Esophagus muscularis mucosa (tissue), 4 donors: ENCODE measurements at regions not wholly inside any gene's neighbourhood (a gene's known extent, or its start where the extent isn't known, plus 50 kb on each side); places are given as distances from the start of the nearest gene placed in this dataset.

Source experiments
- DNase-seq: peaks from one replicate; pipeline ENCODE4 v3.0.0-alpha.2; 2017; ENCODE audit errors: extremely low spot score
- H3K27ac ChIP-seq, 4 donors: fragments of 200-600 bp; sonication (generic); replicated peaks in 1 of 4; 1 replicate in 3 of 4; 2 replicates in 1 of 4; pipeline ENCODE4 v1.5.1; 2016 to 2019; ENCODE audit warnings: mild to moderate bottlenecking in 1 of 4
- H3K27me3 ChIP-seq, 4 donors: fragments of 200-600 bp; sonication (generic); one replicate each; pipeline versions ENCODE4 v1.5.1 to v1.6.0; 2016 to 2019
- H3K36me3 ChIP-seq, 4 donors: fragments of 200-600 bp; sonication (generic); one replicate each; pipeline ENCODE4 v1.5.1; 2016 to 2019
- H3K4me1 ChIP-seq, 4 donors: fragments of 200-600 bp; sonication (generic); one replicate each; pipeline ENCODE4 v1.5.1; 2016 to 2019
- H3K4me3 ChIP-seq, 4 donors: fragments of 200-600 bp; sonication (generic); 1 replicate in 2 of 4; 2 replicates in 2 of 4; pipeline ENCODE4 v1.5.1; 2016 to 2019; ENCODE audit warnings: mild to moderate bottlenecking in 4 of 4, moderate library complexity in 1 of 4
- H3K9me3 ChIP-seq, 4 donors: fragments of 200-600 bp; sonication (generic); 1 replicate in 3 of 4; 2 replicates in 1 of 4; pipeline ENCODE4 v1.5.1; 2016 to 2019
- EP300 ChIP-seq: sonication (generic); formaldehyde crosslinking; IDR thresholded peaks from one replicate; pipeline ENCODE4 v1.6.1; 2017; ENCODE audit warnings: antibody characterized with exemption
- POLR2A ChIP-seq: fragments of 450-650 bp; IDR thresholded peaks from one replicate; pipeline ENCODE4 v1.6.1; 2017; ENCODE audit warnings: antibody characterized with exemption, moderate library complexity, mild to moderate bottlenecking, low read depth
- POLR2AphosphoS5 ChIP-seq, 2 donors: sonication (generic); formaldehyde crosslinking; IDR thresholded peaks; one replicate each; pipeline ENCODE4 v1.6.1; 2017; ENCODE audit warnings: antibody characterized with exemption in 2 of 2
- WGBS: methylation state at CpG from one replicate; pipeline ENCODE4 v1.1.5; 2018; 5-methylcytosine and 5-hydroxymethylcytosine counted together
- intact Hi-C: fragments of 100-400 bp; cut with DNase I; formaldehyde crosslinking; loops from one replicate; pipeline ENCODE4 v1.15.1; 2023
- TF ChIP-seq, protein P1 (sequence below), 3 experiments: fragments of 200-600 bp in 2 of 3; fragments of 450-650 bp in 1 of 3; sonication (generic) in 2 of 3; IDR thresholded peaks; one replicate each; pipeline ENCODE4 v1.5.1; 2017 to 2019; ENCODE audit warnings: antibody characterized with exemption in 3 of 3, mild to moderate bottlenecking in 2 of 3, moderate library complexity in 1 of 3

- DNase-seq: no peak
- Histone ChIP-seq H3K27ac (no peak overlapping the region), H3K27me3 (no peaks in the 10 kb centered on the region), H3K9me3 (no peaks in the 10 kb centered on the region), H3K36me3 (no peaks in the 10 kb centered on the region), H3K4me1 (no peaks in the 10 kb centered on the region), H3K4me3 (no peak overlapping the region)
- TF ChIP-seq POLR2AphosphoS5 (IDR thresholded peaks at IDR 0.05): no peak
- 91% methylated on average over 1 of the region's 1 CpG for WGBS
- intact Hi-C loops: no loop called here
Measured at GRCh38 chr2:181772777-181773176, 92.5 kb upstream of the NEUROD1 start.

DNA sequence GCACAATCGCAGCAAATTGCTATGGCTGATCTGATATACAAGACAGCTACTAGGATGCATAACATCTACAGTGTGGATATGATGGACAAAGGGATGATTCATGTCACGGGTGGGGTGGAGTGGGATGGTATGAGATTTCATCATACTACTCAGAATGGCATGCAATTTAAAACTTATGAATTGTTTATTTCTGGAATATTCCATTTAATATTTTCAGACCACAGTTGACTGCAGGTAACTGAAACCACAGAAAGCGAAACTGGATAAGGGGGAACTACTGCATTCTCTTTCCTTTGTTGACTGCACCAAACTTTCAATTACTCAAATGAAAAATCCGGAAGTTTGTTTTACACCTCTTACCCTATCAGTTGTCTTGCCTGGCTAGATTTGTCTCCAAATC, 94.4 kb upstream of the NEUROD1 start:
- H3K4me3 ChIP-seq: no peak overlapping the region
- H3K4me1 ChIP-seq: peaks cover 0 to 13% (median 2%) of the 10 kb centered on the region in 4 donors
- TF ChIP-seq, protein P1, sequence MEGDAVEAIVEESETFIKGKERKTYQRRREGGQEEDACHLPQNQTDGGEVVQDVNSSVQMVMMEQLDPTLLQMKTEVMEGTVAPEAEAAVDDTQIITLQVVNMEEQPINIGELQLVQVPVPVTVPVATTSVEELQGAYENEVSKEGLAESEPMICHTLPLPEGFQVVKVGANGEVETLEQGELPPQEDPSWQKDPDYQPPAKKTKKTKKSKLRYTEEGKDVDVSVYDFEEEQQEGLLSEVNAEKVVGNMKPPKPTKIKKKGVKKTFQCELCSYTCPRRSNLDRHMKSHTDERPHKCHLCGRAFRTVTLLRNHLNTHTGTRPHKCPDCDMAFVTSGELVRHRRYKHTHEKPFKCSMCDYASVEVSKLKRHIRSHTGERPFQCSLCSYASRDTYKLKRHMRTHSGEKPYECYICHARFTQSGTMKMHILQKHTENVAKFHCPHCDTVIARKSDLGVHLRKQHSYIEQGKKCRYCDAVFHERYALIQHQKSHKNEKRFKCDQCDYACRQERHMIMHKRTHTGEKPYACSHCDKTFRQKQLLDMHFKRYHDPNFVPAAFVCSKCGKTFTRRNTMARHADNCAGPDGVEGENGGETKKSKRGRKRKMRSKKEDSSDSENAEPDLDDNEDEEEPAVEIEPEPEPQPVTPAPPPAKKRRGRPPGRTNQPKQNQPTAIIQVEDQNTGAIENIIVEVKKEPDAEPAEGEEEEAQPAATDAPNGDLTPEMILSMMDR (IDR thresholded peaks at IDR 0.05): no peak
- TF ChIP-seq EP300: no peak
- TF ChIP-seq POLR2A: no peak
- TF ChIP-seq POLR2AphosphoS5 (IDR thresholded peaks at IDR 0.05): no peak
- H3K9me3 ChIP-seq: no peaks in the 10 kb centered on the region
- no peaks in the 10 kb centered on the region for H3K36me3 ChIP-seq
- no peaks in the 10 kb centered on the region for H3K27me3 ChIP-seq
- intact Hi-C loops: no loop called here
- no peak overlapping the region for H3K27ac ChIP-seq
- no peak for DNase-seq
- WGBS: 87% methylated on average over 4 of the region's 4 CpGs

- intact Hi-C loops: no loop called here
- Histone ChIP-seq H3K27me3 (no peaks in the 10 kb centered on the region), H3K4me1 (peaks cover 0 to 27% (median 10%) of the 10 kb centered on the region in 4 donors), H3K36me3 (no peaks in the 10 kb centered on the region), H3K27ac (no peak overlapping the region), H3K4me3 (no peak overlapping the region), H3K9me3 (no peaks in the 10 kb centered on the region)
- 76% methylated on average over 3 of the region's 3 CpGs for WGBS
- DNase-seq: no peak
- TF ChIP-seq EP300: no peak
- TF ChIP-seq POLR2A: no peak
- TF ChIP-seq, protein P1 (IDR thresholded peaks at IDR 0.05): no peak
- no peak for TF ChIP-seq POLR2AphosphoS5 (IDR thresholded peaks at IDR 0.05)
Measured at GRCh38 chr2:181776336-181776735, 96.0 kb upstream of the NEUROD1 start.

DNA sequence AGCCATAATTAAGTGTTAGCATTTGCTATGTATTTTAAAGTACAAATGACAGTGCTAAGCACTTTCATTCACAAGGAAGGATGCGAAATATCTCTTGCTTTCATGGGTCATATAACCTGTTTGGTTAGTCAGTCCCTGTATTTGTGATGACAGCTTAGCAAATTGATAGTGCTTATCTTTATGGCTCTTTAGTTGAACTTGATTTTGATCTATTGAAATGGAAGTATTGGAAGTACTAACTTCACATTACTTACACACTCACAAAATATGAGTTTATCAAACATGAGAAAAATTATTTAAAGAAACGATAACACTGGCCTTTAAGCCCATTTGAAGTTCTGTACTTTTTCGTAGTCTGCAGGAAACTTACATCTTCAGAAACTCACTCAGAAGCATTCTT, 97.4 kb upstream of the NEUROD1 start:
- 87% methylated on average over 3 of the region's 3 CpGs for WGBS
- H3K27ac ChIP-seq: no peak overlapping the region
- H3K9me3 ChIP-seq: no peaks in the 10 kb centered on the region
- H3K4me3 ChIP-seq: no peak overlapping the region
- H3K36me3 ChIP-seq: no peaks in the 10 kb centered on the region
- intact Hi-C loops: no loop called here
- DNase-seq: no peak
- H3K4me1 ChIP-seq: peaks cover 0 to 27% (median 10%) of the 10 kb centered on the region in 4 donors
- H3K27me3 ChIP-seq: no peaks in the 10 kb centered on the region
- TF ChIP-seq POLR2AphosphoS5 (IDR thresholded peaks at IDR 0.05) (no peak), EP300 (no peak), POLR2A (no peak)
- TF ChIP-seq, protein P1 (IDR thresholded peaks at IDR 0.05): no peak

- no peaks in the 10 kb centered on the region for H3K9me3 ChIP-seq
- intact Hi-C loops: no loop called here
- no peak overlapping the region for H3K4me3 ChIP-seq
- H3K27me3 ChIP-seq: no peaks in the 10 kb centered on the region
- no peak for DNase-seq
- peaks cover 0 to 27% (median 10%) of the 10 kb centered on the region in 4 donors for H3K4me1 ChIP-seq
- TF ChIP-seq, protein P1 (IDR thresholded peaks at IDR 0.05): no peak
- TF ChIP-seq EP300 (no peak), POLR2AphosphoS5 (IDR thresholded peaks at IDR 0.05) (no peak), POLR2A (no peak)
- peak overlapping the region in 1 of 4 donors; percentile 19 for H3K27ac ChIP-seq
- 73% methylated on average over 2 of the region's 2 CpGs for WGBS
- H3K36me3 ChIP-seq: no peaks in the 10 kb centered on the region
Measured at GRCh38 chr2:181778621-181779201, 98.4 kb upstream of the NEUROD1 start.
